ENCODE measurements at regions not wholly inside any gene's neighbourhood (a gene's known extent, or its start where the extent isn't known, plus 50 kb on each side); places are given as distances from the start of the nearest gene placed in this dataset.

DNA sequence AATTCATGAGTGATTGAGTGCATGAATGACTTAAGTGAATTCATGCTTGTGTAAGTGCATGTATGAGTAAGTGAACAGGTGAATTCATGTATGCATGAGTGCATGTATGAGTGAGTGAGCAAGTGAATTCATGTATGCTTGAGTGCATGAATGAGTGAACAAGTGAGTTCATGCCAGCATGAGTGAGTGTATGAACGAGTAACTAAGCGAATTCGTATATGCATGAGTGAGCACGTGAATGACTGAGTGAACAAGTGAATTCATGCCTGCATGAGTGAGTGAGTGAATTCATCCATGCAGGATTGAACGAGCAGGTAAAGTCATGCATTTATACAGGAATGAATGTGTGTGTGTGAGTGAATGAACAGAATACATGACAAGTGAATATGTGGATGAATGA lies 278.5 kb upstream of the USP9Y start:
- TF ChIP-seq, protein P1, sequence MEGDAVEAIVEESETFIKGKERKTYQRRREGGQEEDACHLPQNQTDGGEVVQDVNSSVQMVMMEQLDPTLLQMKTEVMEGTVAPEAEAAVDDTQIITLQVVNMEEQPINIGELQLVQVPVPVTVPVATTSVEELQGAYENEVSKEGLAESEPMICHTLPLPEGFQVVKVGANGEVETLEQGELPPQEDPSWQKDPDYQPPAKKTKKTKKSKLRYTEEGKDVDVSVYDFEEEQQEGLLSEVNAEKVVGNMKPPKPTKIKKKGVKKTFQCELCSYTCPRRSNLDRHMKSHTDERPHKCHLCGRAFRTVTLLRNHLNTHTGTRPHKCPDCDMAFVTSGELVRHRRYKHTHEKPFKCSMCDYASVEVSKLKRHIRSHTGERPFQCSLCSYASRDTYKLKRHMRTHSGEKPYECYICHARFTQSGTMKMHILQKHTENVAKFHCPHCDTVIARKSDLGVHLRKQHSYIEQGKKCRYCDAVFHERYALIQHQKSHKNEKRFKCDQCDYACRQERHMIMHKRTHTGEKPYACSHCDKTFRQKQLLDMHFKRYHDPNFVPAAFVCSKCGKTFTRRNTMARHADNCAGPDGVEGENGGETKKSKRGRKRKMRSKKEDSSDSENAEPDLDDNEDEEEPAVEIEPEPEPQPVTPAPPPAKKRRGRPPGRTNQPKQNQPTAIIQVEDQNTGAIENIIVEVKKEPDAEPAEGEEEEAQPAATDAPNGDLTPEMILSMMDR (IDR thresholded peaks at IDR 0.05; ENCODE audit: borderline replicate concordance, extremely low read depth, low read length, poor library complexity, severe bottlenecking), result no peak
- no peak for TF ChIP-seq EZH2 (IDR thresholded peaks at IDR 0.05; ENCODE audit: borderline replicate concordance, low read depth, low read length, severe bottlenecking)
